Panc1 (cell line): ENCODE measurements at regions not wholly inside any gene's neighbourhood (a gene's known extent, or its start where the extent isn't known, plus 50 kb on each side); places are given as distances from the start of the nearest gene placed in this dataset.

Experiments used
- ATAC-seq: fragments of 200-7000 bp; cut with Tn5 transposase; 2 replicates; pipeline ENCODE4 v1.9.1; 2020; ENCODE audit warnings: mild to moderate bottlenecking, moderate library complexity
- BruUV-seq: library from RNA; stranded (reverse); fragments of 400-500 nt; replicated peaks from 2 replicates; lab custom pipeline; 2021; lab: Mats Ljungman, UMichigan
- CTCF ChIA-PET: fragments of 300-600 bp; sonication (Branson Sonifier 250); formaldehyde crosslinking; loops from one replicate; lab custom pipeline; 2022; ENCODE audit warnings: antibody characterized with exemption; lab: Charles Lee
- POLR2A ChIA-PET: fragments of 300-600 bp; sonication (Branson Sonifier 250); formaldehyde crosslinking; loops from one replicate; lab custom pipeline; 2022; ENCODE audit warnings: antibody characterized with exemption; lab: Charles Lee
- DNase-seq: peaks from one replicate; pipeline ENCODE4 v3.0.0-alpha.2; 2010; ENCODE audit warnings: low read depth, low spot score
- H3K27ac ChIP-seq: 2 replicates; pipeline ENCODE4 v1.5.1; 2011; ENCODE audit warnings: mild to moderate bottlenecking, low read length, inconsistent platforms
- H3K27me3 ChIP-seq: fragments of 200-500 bp; sonication (Bioruptor generic); 2 replicates; pipeline ENCODE4 v1.6.0; 2014; ENCODE audit warnings: low read length, inconsistent platforms; ENCODE audit not compliant: control insufficient read depth, insufficient read depth
- H3K36me3 ChIP-seq: fragments of 200-500 bp; sonication (Bioruptor generic); 2 replicates; pipeline ENCODE4 v1.5.1; 2014; ENCODE audit warnings: inconsistent platforms, mild to moderate bottlenecking, low read length, moderate library complexity; ENCODE audit not compliant: control insufficient read depth, insufficient read depth
- H3K4me1 ChIP-seq: 2 replicates; pipeline ENCODE4 v1.5.1; 2011; ENCODE audit warnings: inconsistent platforms, mild to moderate bottlenecking, low read length, moderate library complexity; ENCODE audit not compliant: control insufficient read depth, insufficient read depth
- H3K4me3 ChIP-seq, 2 experiments: 2 replicates each; pipeline ENCODE4 v1.5.1; 2011 to 2012; ENCODE audit warnings: low read depth in 2 of 2, low read length in 2 of 2, mild to moderate bottlenecking in 2 of 2, inconsistent platforms in 1 of 2, moderate library complexity in 1 of 2
- H3K9me3 ChIP-seq: fragments of 200-500 bp; sonication (Bioruptor generic); 2 replicates; pipeline ENCODE4 v1.5.1; 2014; ENCODE audit warnings: low read depth, mild to moderate bottlenecking, inconsistent platforms, low read length, moderate library complexity; ENCODE audit not compliant: control insufficient read depth, insufficient read depth
- POLR2AphosphoS5 ChIP-seq: IDR thresholded peaks from 2 replicates; pipeline ENCODE4 v1.6.1; 2012; ENCODE audit warnings: mild to moderate bottlenecking, low read depth, low read length, moderate library complexity
- SIN3A ChIP-seq: IDR thresholded peaks from 2 replicates; pipeline ENCODE4 v1.6.1; 2012; ENCODE audit warnings: low read depth, mild to moderate bottlenecking, low read length, moderate library complexity, borderline replicate concordance; ENCODE audit not compliant: insufficient read depth
- TCF7L2 ChIP-seq: IDR thresholded peaks from 2 replicates; pipeline ENCODE4 v1.6.1; 2011; ENCODE audit warnings: mild to moderate bottlenecking, low read depth, low read length, inconsistent platforms
- in situ Hi-C: cut with HindIII; loops from 2 replicates; pipeline ENCODE4 v1.10.0; 2016; ENCODE audit warnings: low sequenced_read_pairs, low pct_unique_long_range_greater_than_20kb
- intact Hi-C: fragments of 100-400 bp; cut with micrococcal nuclease; formaldehyde crosslinking; loops from one replicate; pipeline ENCODE4 v1.10.0; 2022; ENCODE audit not compliant: unreplicated experiment
- TF ChIP-seq, protein P1 (sequence below): fragments of 450-650 bp; IDR thresholded peaks from 2 replicates; pipeline ENCODE4 v1.5.1; 2017; ENCODE audit warnings: mild to moderate bottlenecking
- TF ChIP-seq, protein P2 (sequence below), 2 experiments: IDR thresholded peaks; 2 replicates each; pipeline ENCODE4 v1.6.1; 2011 to 2012; ENCODE audit warnings: low read depth in 2 of 2, control low read depth in 1 of 2, low read length in 1 of 2, mild to moderate bottlenecking in 1 of 2, moderate library complexity in 1 of 2; ENCODE audit not compliant: insufficient read depth in 1 of 2

DNA sequence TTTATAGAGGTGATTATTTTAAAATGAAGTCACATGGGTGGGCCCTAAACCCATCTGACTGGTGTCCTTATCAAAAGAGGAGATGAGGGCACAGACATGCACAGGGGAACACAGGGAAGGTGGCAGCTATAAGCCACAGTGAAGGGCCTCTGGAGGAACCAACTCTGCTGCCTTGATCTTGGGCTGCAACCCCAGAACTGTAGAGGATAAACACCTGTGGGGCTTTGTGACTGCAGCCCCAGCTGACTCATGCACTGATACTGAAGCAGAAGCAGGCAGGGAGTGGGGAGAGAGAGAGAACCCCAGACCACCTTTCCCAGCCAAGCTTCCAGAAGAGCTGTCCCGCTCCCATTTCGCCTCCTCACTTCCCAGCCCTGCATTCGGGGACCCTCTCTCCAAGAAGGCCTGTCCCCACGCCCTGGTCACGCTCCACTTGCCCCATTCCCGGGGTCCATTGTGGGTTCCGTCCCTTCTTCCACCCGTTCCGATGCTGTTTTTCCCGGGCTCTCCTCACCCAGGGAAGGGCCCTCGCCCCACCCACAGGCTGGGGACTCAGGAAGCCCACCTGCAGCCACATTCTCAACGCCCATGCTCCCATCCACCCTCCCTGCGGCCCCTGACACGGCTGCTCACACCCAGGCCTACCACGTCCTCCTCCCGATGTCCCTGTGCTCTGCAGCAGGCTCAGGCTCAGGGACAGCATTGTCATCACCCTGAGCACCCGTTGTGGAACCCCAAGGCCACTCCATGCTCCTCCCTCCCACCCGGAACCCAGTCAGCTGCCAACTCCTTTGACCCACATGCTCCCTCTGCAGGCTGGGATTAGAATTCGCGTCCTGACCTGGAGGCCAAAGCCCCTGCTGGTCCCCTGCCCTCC lies 90.8 kb upstream of the SHANK2 start:
- DNase-seq (no peak), ATAC-seq (peak; percentile 83)
- intact Hi-C loops = no loop called here
- H3K27ac ChIP-seq = no peak overlapping the region
- no peaks in the 10 kb centered on the region for H3K36me3 ChIP-seq
- H3K27me3 ChIP-seq = peaks cover 6% of the 10 kb centered on the region
- ChIA-PET POLR2A (no interaction called here), CTCF (interaction anchor here (0.6 kb wide), 1 partner anchor 256 kb away, joined by 5 read pairs; no protein-coding TSS in a partner anchor)
- H3K4me1 ChIP-seq = no peaks in the 10 kb centered on the region
- H3K9me3 ChIP-seq = no peaks in the 10 kb centered on the region
- no TSS peak for BruUV-seq
- H3K4me3 ChIP-seq = no peak overlapping the region
- in situ Hi-C loops = no loop called here
- no peak for TF ChIP-seq SIN3A
- no peak for TF ChIP-seq POLR2AphosphoS5
- no peak for TF ChIP-seq TCF7L2
- TF ChIP-seq, protein P1, sequence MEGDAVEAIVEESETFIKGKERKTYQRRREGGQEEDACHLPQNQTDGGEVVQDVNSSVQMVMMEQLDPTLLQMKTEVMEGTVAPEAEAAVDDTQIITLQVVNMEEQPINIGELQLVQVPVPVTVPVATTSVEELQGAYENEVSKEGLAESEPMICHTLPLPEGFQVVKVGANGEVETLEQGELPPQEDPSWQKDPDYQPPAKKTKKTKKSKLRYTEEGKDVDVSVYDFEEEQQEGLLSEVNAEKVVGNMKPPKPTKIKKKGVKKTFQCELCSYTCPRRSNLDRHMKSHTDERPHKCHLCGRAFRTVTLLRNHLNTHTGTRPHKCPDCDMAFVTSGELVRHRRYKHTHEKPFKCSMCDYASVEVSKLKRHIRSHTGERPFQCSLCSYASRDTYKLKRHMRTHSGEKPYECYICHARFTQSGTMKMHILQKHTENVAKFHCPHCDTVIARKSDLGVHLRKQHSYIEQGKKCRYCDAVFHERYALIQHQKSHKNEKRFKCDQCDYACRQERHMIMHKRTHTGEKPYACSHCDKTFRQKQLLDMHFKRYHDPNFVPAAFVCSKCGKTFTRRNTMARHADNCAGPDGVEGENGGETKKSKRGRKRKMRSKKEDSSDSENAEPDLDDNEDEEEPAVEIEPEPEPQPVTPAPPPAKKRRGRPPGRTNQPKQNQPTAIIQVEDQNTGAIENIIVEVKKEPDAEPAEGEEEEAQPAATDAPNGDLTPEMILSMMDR = no peak; the same call in 1 of the 2 replicates
- TF ChIP-seq, protein P2, sequence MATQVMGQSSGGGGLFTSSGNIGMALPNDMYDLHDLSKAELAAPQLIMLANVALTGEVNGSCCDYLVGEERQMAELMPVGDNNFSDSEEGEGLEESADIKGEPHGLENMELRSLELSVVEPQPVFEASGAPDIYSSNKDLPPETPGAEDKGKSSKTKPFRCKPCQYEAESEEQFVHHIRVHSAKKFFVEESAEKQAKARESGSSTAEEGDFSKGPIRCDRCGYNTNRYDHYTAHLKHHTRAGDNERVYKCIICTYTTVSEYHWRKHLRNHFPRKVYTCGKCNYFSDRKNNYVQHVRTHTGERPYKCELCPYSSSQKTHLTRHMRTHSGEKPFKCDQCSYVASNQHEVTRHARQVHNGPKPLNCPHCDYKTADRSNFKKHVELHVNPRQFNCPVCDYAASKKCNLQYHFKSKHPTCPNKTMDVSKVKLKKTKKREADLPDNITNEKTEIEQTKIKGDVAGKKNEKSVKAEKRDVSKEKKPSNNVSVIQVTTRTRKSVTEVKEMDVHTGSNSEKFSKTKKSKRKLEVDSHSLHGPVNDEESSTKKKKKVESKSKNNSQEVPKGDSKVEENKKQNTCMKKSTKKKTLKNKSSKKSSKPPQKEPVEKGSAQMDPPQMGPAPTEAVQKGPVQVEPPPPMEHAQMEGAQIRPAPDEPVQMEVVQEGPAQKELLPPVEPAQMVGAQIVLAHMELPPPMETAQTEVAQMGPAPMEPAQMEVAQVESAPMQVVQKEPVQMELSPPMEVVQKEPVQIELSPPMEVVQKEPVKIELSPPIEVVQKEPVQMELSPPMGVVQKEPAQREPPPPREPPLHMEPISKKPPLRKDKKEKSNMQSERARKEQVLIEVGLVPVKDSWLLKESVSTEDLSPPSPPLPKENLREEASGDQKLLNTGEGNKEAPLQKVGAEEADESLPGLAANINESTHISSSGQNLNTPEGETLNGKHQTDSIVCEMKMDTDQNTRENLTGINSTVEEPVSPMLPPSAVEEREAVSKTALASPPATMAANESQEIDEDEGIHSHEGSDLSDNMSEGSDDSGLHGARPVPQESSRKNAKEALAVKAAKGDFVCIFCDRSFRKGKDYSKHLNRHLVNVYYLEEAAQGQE (IDR thresholded peaks at IDR 0.05; ENCODE audit: insufficient read depth in 1 of 2, low read depth in 2 of 2, low read length in 1 of 2) = no peak

DNA sequence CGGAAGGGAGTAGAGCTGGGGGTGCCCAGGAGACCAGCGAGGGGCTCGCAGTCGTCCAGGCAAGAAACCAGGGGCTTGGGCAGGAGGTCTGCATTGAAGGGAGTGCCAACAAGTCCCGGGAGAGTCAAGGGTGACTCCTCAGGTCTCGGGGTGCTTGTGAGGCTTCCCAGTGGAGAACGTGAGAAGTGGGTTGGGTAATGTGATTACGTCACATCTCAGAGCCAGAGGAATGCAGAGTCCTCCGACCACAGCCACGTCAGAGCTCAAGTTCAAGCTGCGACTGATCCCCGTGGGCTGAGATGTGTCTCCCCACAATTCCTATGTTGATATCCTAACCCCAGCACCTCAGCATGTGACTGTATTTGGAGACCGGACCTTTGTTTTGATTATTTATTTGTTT lies 89.7 kb upstream of the SHANK2 start:
- no TSS peak for BruUV-seq
- ChIA-PET CTCF (interaction anchor here (0.6 kb wide), 1 partner anchor 13 kb away, joined by 3 read pairs; no protein-coding TSS in a partner anchor), POLR2A (no interaction called here)
- Histone ChIP-seq H3K27me3 (0 out of 2 replicates have a peak, but pooled peaks cover 2% of the 10 kb centered on the region), H3K36me3 (no peaks in the 10 kb centered on the region), H3K9me3 (no peaks in the 10 kb centered on the region), H3K27ac (no peak overlapping the region), H3K4me3 (no peak overlapping the region), H3K4me1 (no peaks in the 10 kb centered on the region)
- ATAC-seq = no peak
- TF ChIP-seq, protein P2 (IDR thresholded peaks at IDR 0.05; ENCODE audit: insufficient read depth in 1 of 2, low read depth in 2 of 2, low read length in 1 of 2) = no peak
- no peak for TF ChIP-seq TCF7L2
- TF ChIP-seq POLR2AphosphoS5 = no peak
- no peak for TF ChIP-seq SIN3A
- TF ChIP-seq, protein P1 = no peak
- intact Hi-C loops (no loop called here), in situ Hi-C loops (no loop called here)
- no peak for DNase-seq
